Left kidney (tissue), 1 donor: ENCODE measurements at regions not wholly inside any gene's neighbourhood (a gene's known extent, or its start where the extent isn't known, plus 50 kb on each side); places are given as distances from the start of the nearest gene placed in this dataset.

Experiments
- DNase-seq: peaks from one replicate; pipeline ENCODE4 v3.0.0-alpha.2; 2013

DNA sequence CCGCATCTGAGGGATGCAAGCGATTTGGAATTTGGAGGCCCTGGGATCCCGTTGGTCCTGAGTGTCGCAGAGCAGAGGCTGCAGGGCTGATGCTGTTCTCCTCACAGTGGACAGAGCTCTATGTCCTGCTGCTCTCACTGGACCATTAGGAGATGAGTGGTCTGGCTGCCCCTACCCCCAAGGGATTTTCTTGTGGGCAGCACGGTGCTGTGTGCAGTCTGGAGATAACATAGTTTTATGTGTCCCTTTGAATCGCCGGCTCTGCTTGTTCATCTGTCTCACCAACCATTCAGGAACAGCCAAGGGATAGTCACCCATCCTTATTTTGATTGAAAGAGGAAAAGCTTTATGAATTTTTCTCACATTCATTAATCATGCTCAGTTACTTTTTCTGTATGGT, 49.9 kb downstream of the CHRM3 start:
- DNase-seq, result no peak

DNA sequence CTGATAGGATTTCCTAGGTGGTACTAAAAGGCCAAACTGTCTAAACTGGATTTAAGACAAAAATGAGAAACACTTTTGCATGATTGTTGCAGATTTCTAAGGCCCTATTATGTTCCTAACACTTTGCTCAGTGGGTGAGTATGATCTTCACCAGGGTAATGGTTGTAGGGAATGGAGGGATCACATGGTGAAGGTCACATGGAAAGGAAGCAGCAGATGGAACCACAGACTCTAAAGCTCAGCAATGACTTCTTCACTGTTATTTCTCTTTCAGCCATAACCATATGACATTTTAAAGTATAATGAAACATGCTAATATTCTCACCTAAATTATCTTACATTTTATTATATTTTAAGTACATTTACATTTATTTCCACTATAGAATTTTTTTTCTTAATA, 51.5 kb downstream of the CHRM3 start:
- DNase-seq, result no peak

DNA sequence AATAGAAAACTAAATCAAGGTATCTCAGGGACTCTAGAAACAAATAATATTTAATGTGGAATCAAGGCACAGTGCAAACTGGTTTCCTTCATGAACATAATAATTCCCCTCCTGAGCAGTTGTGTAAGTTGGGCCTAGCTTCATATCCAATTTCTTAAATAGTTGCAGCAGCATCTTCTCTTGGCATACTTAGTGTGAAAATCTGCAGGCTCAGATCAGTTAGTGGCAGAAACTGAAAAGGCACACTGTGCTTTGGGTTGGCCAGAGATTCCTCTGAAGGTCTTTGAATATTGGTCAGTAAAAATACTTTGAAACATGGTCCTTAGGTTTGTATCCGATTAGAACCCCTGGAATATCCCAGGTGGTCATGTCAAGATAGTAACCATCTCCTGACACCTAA, 52.5 kb downstream of the CHRM3 start:
- no peak for DNase-seq

DNA sequence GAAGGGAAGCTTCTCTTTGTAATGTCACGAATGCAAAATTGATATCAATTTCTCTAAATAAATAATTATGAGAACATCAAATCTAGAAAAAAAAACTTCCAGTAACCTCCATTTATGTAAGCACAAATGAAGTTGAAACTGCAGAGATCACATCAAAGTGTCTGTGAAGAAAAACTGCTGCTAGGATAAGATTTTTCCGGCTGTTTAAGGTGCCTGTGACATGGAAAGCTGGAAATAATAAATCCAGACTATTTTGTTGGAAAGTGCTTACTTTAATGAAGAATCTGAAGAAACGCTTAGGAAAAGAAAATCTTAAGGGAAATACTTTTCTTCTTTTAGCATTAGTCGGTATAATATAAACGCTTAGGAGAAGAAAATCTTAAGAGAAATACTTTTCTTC, 57.0 kb downstream of the CHRM3 start:
- DNase-seq, result peak; percentile 17

DNA sequence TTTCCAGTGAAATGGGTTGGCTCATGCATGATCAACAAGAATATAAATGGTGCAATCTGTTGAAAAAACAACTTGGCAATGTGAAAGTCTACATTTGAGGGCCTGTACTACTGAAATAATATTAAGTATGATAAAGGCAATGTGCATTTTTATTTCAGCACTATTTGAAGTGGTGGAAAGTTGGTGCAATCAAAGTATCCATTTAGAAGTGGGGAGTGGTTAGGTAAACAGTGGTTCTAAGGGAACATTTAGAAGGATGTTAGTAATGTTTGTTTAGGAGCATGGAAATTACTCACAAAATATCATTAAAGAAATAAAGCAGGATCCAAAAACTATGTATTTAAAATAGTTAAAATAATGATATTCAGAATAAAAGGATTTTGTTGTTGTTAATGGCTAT, 60.2 kb downstream of the CHRM3 start:
- DNase-seq, result no peak

DNA sequence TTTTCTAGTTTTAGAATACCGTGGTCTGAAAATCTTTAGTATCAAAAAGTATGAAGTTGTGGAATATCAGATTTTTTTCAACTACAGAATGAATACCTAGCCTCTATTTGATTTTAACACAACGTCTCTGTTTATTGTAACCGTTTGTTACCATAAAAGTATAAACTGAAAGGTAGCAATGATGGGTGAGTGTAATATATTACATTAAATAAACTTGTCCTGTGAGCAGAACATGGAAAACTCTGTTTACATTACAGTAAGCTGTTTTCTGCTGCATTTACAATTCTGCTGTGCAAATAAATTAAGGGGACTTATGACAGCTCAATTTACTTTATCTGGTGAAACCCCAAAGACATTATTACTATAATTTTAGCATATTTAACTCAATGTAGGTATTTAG, 62.5 kb downstream of the CHRM3 start:
- no peak for DNase-seq

DNA sequence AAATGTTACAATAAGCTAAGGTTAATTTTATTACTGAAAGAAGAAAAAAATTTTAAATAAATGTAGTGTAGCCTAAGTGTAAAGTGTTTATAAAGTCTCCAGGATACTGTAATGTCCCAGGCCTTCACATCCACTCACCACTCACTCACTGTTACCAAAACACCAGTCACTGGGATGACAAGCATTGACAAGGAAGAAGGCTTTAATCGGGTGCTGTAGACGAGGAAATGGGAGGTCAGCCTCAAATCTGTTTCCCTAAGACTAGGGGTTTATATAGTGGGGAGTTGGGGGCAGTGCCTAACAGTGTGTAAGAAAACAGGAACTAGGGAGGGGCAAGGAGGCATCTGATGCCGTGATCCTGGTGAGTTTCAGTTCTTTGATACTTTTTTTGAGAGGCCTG, 69.4 kb downstream of the CHRM3 start:
- no peak for DNase-seq

DNA sequence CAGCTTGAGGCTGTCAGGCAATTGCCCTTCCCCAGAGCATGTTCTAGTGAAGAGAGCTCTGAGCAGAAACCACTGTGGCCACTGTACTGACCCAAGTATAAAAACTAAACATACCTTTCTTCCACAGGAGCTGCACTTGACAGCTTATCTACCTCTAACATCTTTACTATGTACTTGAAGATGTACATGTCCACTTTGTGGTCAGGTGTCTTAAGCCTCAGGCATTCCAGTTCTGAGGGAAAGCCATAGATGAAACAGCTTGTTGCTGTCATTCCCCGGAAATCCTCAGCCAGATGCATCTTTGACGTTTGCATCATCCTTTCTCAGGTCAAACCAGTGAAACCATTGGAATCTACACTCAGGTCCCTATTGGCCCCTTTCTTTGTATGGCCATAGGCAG, 70.4 kb downstream of the CHRM3 start:
- DNase-seq, result no peak

DNA sequence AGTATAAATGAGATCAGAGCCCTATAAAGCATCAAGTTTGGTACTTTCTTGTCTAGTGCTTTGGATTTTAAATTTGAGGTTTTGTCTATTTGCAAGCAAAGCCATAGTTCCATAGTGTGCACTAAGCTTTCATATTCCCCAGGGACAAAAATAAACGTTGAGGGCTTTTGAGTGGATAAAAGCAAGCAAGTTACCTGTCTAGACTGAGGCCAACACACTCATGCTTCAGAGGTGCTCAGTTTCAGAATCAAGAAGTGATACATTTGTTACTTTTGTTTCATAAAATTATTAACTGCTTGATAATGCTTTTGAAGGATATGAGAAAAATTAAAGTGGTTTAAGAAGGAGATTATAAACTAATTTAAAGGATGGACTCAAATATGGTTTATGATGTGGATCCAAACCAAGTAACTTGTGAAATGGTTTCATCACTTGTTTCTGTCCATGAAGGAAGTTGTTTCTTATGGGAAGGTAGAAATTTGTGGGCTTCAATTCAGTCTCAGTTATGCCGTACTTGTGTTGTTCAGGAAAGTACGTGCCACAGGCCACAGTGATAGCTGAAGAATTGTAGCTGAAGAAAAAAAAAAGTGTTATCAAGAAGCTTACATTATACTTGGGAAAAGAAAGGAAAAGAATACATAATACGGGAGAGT, 71.2 kb downstream of the CHRM3 start:
- DNase-seq, result no peak

DNA sequence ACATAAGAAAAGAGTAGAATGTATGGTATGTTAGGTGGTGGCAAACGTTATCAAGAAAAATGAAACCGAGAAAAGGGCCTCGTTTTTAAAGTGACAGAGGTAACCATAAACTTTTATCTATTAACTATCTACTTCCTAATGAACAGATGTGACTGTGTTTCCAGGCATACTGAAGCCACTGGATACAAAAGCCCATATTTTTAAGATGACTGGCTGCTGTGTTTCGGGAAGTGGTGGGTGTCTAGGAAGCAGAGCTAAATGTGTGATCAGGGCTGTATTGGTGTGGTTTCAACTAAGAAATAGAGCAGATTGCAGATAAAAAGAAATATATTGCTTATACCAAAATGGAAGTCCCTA, 71.8 kb downstream of the CHRM3 start:
- DNase-seq, result no peak

DNA sequence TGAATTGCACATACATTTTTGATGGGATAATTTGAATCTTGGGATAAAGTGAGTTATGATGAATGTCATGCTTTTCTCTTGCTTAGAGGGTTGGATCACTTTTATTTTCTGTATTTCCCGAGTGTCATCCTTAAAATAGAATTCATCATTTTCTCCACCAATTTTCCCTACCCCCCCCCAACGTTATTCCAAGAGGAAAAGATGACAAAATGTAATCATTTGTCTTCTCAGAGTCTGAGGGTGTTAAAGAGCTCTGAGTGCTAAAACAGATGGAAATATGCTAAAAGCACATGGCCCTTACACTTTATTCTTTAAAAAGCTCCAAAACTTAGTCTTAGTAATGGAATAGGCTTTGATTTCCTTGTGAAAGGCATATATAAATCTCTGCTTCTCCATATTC, 81.4 kb downstream of the CHRM3 start:
- DNase-seq, result no peak

DNA sequence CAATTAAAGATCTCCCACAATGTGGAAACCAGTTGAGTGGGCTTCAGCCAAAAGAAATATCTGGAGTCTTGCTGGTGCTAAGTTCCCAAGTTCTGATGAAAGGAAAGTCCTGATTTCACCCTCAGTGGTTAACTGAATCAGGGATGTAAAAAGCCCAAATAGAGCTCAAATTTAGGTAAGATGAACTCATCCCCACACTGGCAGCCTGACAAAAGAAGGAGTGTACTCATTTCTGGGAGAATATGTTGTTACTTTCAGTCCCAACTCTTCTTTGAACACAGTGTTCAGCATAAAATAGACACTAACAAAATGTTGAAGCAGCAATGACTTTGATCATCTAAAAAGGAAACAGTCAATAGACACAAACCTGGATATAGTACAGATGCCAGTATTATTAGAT, 91.7 kb downstream of the CHRM3 start:
- DNase-seq, result no peak

DNA sequence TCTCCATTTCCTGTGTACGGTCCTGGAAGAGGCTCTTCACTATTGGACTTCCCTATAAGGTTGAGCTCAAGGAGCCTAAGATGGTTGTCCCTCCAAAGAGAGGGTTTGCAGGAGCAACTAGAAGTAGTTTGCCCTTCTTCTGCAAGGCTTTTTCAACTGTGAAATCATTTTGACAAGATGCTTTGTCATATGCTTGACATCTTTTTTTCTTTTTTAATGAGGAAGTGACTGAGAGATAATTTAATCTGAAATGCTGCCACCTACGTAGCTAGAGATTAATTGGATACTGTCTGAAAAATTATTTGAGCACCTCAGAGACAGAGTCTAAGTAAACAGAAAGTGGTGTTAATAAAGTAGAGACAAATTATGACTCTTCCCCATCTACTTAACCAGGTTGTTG, 97.0 kb downstream of the CHRM3 start:
- DNase-seq, result no peak

DNA sequence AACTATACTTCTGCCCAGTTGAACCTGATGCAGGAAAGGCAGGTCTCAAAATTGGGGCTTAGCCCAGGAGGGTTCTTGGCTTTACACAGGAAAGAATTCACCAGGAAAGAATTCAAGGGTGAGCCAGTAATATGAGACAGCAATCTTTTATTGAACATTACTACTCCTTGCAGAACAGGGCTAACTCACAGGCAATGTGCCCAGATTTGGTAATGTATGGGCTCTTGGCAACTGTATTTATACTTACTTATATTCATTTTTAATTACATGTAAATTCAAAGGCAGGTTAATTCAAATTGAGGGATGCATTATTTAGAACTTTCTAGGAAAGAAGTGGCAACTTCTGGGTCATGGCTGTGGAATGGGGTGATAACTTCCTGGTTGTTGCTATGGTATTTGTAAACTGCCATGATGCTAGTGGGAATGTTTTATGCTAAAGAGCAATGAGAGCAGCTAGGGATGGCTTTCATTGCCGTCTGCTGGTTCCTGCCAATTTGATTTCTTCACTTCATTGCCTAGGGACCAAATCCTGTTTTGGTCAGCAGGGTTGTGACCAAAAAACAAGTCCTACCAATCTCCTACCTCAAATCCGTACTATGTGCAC, 107.5 kb downstream of the CHRM3 start:
- DNase-seq, result no peak

DNA sequence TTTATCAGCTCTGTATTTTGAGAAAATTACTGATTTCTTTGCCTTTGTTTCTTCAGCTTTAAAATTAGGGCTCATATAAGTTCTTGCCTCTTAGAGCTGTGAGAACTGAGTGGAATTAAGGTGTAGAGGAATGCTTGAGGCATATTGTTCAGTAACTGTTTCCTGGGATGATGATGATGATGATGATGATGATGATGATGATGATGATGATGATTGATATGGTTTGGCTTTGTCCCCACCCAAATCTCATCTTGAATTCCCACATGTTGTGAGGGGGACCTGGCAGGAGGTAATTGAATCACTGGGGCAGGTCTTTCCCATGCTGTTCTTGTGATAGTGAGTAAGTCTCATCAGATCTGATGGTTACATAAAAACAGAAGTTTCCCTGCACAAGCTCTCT, 118.7 kb downstream of the CHRM3 start:
- no peak for DNase-seq

DNA sequence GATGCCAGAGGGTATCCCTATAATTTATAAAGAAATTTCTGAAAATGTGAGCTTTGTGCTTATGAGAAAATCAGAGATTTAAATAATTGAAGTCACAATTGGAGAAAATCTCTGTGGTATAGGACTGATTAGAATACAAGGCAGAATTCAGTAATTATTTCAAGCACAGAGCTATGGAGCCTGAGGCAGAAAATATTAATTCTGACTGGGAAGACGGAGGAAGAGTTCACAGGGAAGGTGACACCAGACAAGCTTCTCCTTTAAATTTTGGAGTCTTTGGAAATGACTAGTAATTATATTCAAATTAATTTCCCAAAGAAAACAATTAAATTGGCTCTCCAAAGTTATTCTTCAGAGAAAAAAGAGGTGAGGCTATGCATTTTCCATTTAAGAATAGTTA, 121.5 kb downstream of the CHRM3 start:
- no peak for DNase-seq

DNA sequence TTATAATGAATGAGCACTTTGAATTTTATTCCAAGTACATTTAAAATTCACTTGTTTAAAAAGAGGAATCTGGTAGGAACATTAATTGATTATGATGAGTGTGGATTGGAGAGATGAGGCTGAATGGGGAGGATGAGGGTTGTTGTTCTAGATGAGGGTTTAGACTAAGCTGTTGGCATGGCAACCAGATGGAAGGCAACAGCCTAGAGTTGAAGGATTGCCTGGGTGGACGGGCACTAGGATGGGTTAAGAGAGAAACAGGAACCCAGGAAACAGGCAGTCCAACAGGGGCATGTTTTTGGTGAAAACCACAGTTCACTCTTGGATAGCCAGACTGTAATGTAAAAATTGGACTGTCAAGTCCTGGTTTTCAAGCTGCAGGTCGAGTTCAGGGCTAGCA, 125.5 kb downstream of the CHRM3 start:
- no peak for DNase-seq

DNA sequence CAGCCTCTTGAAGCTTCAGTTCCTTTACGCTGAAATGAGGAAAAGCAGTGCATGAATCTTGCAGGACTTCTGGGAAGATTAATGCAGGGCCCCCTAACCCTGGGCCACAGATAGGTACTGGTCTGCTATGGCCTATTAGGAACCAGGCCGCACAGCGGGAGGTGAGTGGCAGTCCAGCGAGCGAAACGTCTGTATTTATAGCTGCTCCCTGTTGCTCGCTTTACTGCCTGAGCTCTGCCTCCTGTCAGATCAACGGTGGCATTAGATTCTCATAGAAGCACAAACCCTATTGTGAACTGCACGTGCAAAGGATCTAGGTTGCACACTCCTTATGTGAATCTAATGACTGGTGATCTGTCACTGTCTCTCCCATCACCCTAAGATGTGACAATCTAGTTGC, 130.2 kb downstream of the CHRM3 start:
- DNase-seq, result no peak

DNA sequence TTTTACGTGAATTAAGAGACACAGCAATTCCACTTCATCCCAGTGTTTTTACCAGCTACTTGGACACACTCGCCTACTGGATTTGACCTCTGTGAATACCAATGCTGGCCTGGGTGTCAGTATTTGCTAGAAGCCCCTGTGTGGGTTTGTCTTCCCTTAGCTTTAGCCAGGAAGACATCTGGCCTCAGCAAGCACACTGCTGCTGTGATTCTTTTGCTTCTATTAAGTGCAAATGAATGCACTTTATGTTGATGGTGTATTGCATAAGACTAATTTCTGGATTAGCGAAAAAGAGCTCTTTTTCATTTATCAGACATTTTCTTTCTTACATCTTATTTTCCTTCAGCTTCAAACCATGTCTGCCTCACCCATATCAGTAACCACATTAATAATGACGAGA, 140.0 kb downstream of the CHRM3 start:
- no peak for DNase-seq

DNA sequence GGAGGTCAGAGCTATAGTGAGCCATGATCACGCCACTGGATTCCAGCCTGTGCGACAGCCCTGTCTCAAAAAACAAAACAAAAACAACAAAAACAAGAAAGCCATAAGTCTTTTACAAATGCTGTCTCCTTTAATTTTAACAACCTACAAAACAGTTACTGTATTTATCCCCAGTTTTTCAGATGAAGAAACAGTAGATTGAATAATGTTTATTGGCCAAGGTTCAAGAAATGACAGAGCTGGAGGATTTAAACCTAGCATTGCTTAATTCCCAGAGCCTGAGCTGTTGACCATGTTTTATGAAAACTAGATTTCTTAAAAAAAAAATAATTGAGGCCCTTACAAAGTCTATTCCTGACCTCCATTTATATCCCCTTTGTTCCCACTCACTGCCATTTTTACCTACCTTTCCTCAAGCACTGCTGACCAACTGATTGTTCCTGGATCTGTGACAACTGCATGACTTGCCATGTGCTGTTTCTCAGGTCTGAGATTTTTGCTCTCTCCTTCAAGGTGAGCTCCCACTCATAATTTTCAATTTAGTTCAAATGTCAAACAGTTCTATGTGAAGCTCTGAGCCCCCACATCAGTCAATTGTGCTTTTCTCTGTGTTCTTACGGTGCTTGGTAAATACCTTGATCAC, 140.8 kb downstream of the CHRM3 start:
- no peak for DNase-seq

DNA sequence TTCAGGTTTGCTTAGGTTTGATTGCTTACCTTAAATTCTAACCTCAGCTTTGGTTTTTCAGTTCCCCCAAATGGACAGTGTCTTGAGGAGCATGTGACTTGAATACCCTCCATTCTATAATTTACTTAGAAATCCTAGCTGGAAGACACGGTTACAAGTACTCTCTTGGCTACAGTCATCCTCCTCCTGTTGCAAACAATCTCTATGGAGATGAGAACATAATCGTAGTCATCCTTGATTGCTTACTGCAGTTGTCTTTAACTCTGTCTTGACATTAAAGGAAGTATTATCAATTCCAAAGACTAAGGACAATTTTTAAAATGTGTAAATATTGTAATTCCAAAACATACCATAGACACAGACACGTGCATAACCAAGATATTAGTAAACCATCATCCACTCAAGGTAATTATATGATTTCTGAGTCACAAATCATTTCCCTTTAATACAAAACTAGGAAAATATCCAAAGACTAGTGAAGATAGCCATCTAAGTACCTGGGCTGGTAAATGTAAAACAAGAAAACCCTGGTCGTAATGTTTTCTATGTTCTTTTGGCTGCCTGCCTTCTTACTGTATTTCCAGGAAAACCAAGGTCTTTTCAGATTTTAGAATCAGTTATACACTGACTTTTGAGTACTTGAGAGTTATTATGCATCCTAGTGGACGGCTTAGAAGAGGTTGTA, 149.9 kb downstream of the CHRM3 start:
- no peak for DNase-seq

DNA sequence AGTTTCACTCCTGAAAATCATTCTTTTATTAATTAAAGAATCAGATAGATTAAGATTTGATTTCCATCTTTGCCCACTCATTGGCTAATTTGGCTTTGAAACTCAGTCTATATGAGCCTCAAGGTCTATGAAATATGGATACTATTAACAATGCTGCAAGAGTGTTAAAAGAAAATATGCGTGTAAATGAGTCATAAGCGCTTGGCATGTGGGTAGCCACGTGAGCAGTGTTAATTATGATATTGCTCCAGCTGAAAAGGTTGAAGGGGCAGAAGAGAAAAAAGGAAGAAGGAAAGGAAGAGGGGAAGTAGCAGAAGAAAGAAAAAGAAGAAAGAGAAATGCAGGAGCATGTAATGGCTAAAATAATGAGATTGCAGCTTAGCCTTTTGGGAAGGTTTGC, 151.4 kb downstream of the CHRM3 start:
- no peak for DNase-seq

DNA sequence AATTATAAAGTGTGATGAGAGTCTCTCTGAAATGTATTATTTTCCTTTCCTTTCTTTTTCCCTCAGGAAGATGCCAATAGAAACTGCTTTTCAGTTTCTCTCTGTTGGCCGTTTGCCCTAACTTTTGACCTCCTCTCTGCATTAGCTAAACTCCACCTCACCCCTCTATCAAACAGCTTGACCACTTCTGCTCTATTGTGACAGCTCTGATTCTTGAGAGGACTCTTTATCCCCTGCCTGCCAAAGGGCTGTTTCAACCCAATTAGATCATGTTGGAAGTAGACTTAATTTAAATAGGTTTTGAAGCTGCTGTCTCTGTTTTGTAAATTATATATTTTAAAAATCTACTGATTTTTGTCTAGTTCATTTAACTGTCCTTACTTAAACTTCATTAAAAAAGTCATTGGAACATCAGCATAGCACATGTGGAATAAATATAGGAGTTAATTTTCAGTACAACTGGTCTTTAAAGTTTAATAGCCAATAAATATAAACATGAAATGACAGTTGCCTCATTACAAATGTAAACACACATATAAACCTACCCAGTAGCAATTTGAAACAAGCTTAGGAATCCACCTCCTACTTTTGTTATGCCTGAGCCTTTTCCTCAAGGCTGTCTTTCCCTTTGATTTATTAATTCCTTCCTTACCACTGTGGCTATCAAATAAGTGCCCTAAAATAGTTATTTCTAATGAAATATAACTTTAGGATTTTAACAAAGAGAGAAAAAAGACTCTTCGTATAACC, 152.0 kb downstream of the CHRM3 start:
- no peak for DNase-seq
